ENCODE measurements at regions not wholly inside any gene's neighbourhood (a gene's known extent, or its start where the extent isn't known, plus 50 kb on each side); places are given as distances from the start of the nearest gene placed in this dataset.
"Not testable (repeated sequence)": the region's sequence is repeated elsewhere in the genome, so short reads cannot be mapped to it uniquely, and the experiment has no call there.

- ATAC-seq (no peak), DNase-seq (ENCODE audit: low spot score) (no peak)
- intact Hi-C loops (cut with DNase I), result no loop called here
Observed at GRCh38 chr9:95788521-95788991, 86.9 kb upstream of the ERCC6L2 start.

- DNase-seq (ENCODE audit: low spot score), result no peak
- ATAC-seq, result no peak
- intact Hi-C loops (cut with DNase I), result no loop called here
Observed at GRCh38 chr9:95788021-95788420, 87.5 kb upstream of the ERCC6L2 start.

GRCh38 chr9:95785209-95785608 is 90.3 kb upstream of the ERCC6L2 start:
- intact Hi-C loops (cut with DNase I), result no loop called here
- no peak for ATAC-seq
- DNase-seq (ENCODE audit: low spot score), result no peak

GRCh38 chr9:95784318-95784717 is 91.2 kb upstream of the ERCC6L2 start:
- ATAC-seq (no peak), DNase-seq (ENCODE audit: low spot score) (no peak)
- intact Hi-C loops (cut with DNase I), result no loop called here

- no peak for DNase-seq (ENCODE audit: low spot score)
- ATAC-seq, result no peak
Observed at GRCh38 chr9:95783426-95783975, 92.0 kb upstream of the ERCC6L2 start.

GRCh38 chr9:95780751-95781150 is 94.7 kb upstream of the ERCC6L2 start:
- intact Hi-C loops (cut with DNase I), result no loop called here
- no peak for ATAC-seq
- DNase-seq (ENCODE audit: low spot score), result no peak

More at GRCh38 chr9:95783426-95783975, 92.0 kb upstream of the ERCC6L2 start:
- intact Hi-C loops (cut with DNase I), result no loop called here

GRCh38 chr9:95780121-95780520 is 95.4 kb upstream of the ERCC6L2 start:
- DNase-seq (ENCODE audit: low spot score) (no peak), ATAC-seq (no peak)
- intact Hi-C loops (cut with DNase I), result no loop called here

- DNase-seq (ENCODE audit: low spot score); ATAC-seq; intact Hi-C loops (cut with DNase I): not testable (repeated sequence)
Observed at GRCh38 chr9:95779597-95779996, 95.9 kb upstream of the ERCC6L2 start.

- peak; percentile 91 for ATAC-seq
- peak; percentile 76 for DNase-seq (ENCODE audit: low spot score)
- intact Hi-C loops (cut with DNase I), result no loop called here
Observed at GRCh38 chr9:95778957-95779356, 96.5 kb upstream of the ERCC6L2 start.

- ATAC-seq (no peak), DNase-seq (ENCODE audit: low spot score) (no peak)
- intact Hi-C loops (cut with DNase I), result no loop called here
Observed at GRCh38 chr9:95777136-95777535, 98.4 kb upstream of the ERCC6L2 start.

- DNase-seq (ENCODE audit: low spot score), result no peak
- intact Hi-C loops (cut with DNase I), result no loop called here
- no peak for ATAC-seq
Observed at GRCh38 chr9:95776176-95776575, 99.3 kb upstream of the ERCC6L2 start.

GRCh38 chr9:95775191-95775590 is 100.3 kb upstream of the ERCC6L2 start:
- DNase-seq (ENCODE audit: low spot score) (no peak), ATAC-seq (no peak)
- intact Hi-C loops (cut with DNase I), result no loop called here

- intact Hi-C loops (cut with DNase I), result no loop called here
- no peak for DNase-seq (ENCODE audit: low spot score)
Observed at GRCh38 chr9:95773053-95773418, 102.5 kb upstream of the ERCC6L2 start.

GRCh38 chr9:95772320-95773052 is 103.0 kb upstream of the ERCC6L2 start:
- ATAC-seq (peak; percentile 79), DNase-seq (ENCODE audit: low spot score) (peak; percentile 75)
- intact Hi-C loops (cut with DNase I), result no loop called here

More at GRCh38 chr9:95773053-95773418, 102.5 kb upstream of the ERCC6L2 start:
- ATAC-seq, result no peak

- ATAC-seq (peak; percentile 93), DNase-seq (ENCODE audit: low spot score) (peak; percentile 78)
- intact Hi-C loops (cut with DNase I), result no loop called here
Observed at GRCh38 chr9:95771556-95772246, 103.8 kb upstream of the ERCC6L2 start.

GRCh38 chr9:95770653-95771131 is 104.8 kb upstream of the ERCC6L2 start:
- intact Hi-C loops (cut with DNase I), result no loop called here
- no peak for DNase-seq (ENCODE audit: low spot score)
- ATAC-seq, result peak; percentile 39

GRCh38 chr9:95769909-95770433 is 105.5 kb upstream of the ERCC6L2 start:
- ATAC-seq, result no peak
- no peak for DNase-seq (ENCODE audit: low spot score)
- intact Hi-C loops (cut with DNase I), result loop anchor here (1.0 kb wide), 1 partner anchor 24 kb away; no protein-coding TSS in a partner anchor

- DNase-seq (ENCODE audit: low spot score), result no peak
- intact Hi-C loops (cut with DNase I), result loop anchor here (1.0 kb wide), 1 partner anchor 25 kb away; no protein-coding TSS in a partner anchor
- ATAC-seq, result no peak
Observed at GRCh38 chr9:95769473-95769872, 106.0 kb upstream of the ERCC6L2 start.

- no peak for ATAC-seq
- intact Hi-C loops (cut with DNase I), result no loop called here
- no peak for DNase-seq (ENCODE audit: low spot score)
Observed at GRCh38 chr9:95766906-95767305, 108.6 kb upstream of the ERCC6L2 start.
